Activated CD8-positive, alpha-beta memory T cell treated with anti-CD3 and anti-CD28 coated beads for 24 hours (primary cell): ENCODE measurements at regions not wholly inside any gene's neighbourhood (a gene's known extent, or its start where the extent isn't known, plus 50 kb on each side); places are given as distances from the start of the nearest gene placed in this dataset.
"Not testable (repeated sequence)": the region's sequence is repeated elsewhere in the genome, so short reads cannot be mapped to it uniquely, and the experiment has no call there.

Experiments
- DNase-seq: peaks from one replicate; pipeline ENCODE4 v3.0.0-alpha.2; 2020

GRCh38 chr5:171724468-171725204 is 61.0 kb upstream of the SMIM23 start:
- DNase-seq: no peak

GRCh38 chr5:171725205-171725601 is 60.4 kb upstream of the SMIM23 start:
- no peak for DNase-seq

GRCh38 chr5:171726819-171727218 is 58.8 kb upstream of the SMIM23 start:
- DNase-seq: not testable (repeated sequence)

- no peak for DNase-seq
These were observed 56.9 kb upstream of the SMIM23 start for GRCh38 chr5:171728686-171729085.
